Left ventricle myocardium inferior (tissue), 1 donor: ENCODE measurements at regions not wholly inside any gene's neighbourhood (a gene's known extent, or its start where the extent isn't known, plus 50 kb on each side); places are given as distances from the start of the nearest gene placed in this dataset.

Source experiments
- DNase-seq: peaks from one replicate; pipeline ENCODE4 v3.0.0-alpha.2; 2020
- H3K27ac ChIP-seq: fragments of 200-600 bp; replicated peaks from 2 replicates; pipeline ENCODE4 v1.8.0; 2021
- H3K27me3 ChIP-seq: fragments of 200-600 bp; 2 replicates; pipeline ENCODE4 v1.8.0; 2021; ENCODE audit warnings: low read depth
- H3K36me3 ChIP-seq: fragments of 200-600 bp; 2 replicates; pipeline ENCODE4 v1.8.0; 2021
- H3K4me1 ChIP-seq: fragments of 200-600 bp; 2 replicates; pipeline ENCODE4 v1.8.0; 2021
- H3K4me3 ChIP-seq: fragments of 200-600 bp; 2 replicates; pipeline ENCODE4 v1.8.0; 2021; ENCODE audit warnings: mild to moderate bottlenecking, moderate library complexity
- H3K9me3 ChIP-seq: fragments of 200-600 bp; replicated peaks from 2 replicates; pipeline ENCODE4 v1.8.0; 2021
- CTCF ChIP-seq: fragments of 200-600 bp; IDR thresholded peaks from 2 replicates; pipeline ENCODE4 v1.8.0; 2021; ENCODE audit warnings: antibody characterized with exemption, mild to moderate bottlenecking, borderline replicate concordance
- intact Hi-C: fragments of 100-400 bp; cut with micrococcal nuclease; formaldehyde crosslinking; loops from one replicate; pipeline ENCODE4 v1.11.0; 2022
- donor health status: DM: no; HTN: yes; CAD: no; lungs with severe emphysema.

- H3K27me3 ChIP-seq: peaks cover 6% of the 10 kb centered on the region
- no peak overlapping the region for H3K4me3 ChIP-seq
- H3K9me3 ChIP-seq: no peaks in the 10 kb centered on the region
- no peak overlapping the region for H3K27ac ChIP-seq
- TF ChIP-seq CTCF: no peak
- DNase-seq: no peak
- no peaks in the 10 kb centered on the region for H3K36me3 ChIP-seq
- intact Hi-C loops: no loop called here
- H3K4me1 ChIP-seq: no peaks in the 10 kb centered on the region
These were observed 70.0 kb upstream of the FAT3 start for GRCh38 chr11:92154611-92155010.

- Histone ChIP-seq H3K9me3 (no peaks in the 10 kb centered on the region), H3K4me1 (no peaks in the 10 kb centered on the region), H3K36me3 (no peaks in the 10 kb centered on the region), H3K27ac (no peak overlapping the region), H3K27me3 (peaks cover 11% of the 10 kb centered on the region), H3K4me3 (no peak overlapping the region)
- intact Hi-C loops: no loop called here
- TF ChIP-seq CTCF: no peak
- DNase-seq: no peak
These were observed 70.5 kb upstream of the FAT3 start for GRCh38 chr11:92154110-92154509.

- DNase-seq: no peak
- Histone ChIP-seq H3K4me1 (no peaks in the 10 kb centered on the region), H3K36me3 (no peaks in the 10 kb centered on the region), H3K4me3 (no peak overlapping the region), H3K27ac (no peak overlapping the region), H3K9me3 (no peaks in the 10 kb centered on the region), H3K27me3 (peaks cover 14% of the 10 kb centered on the region)
- no peak for TF ChIP-seq CTCF
- intact Hi-C loops: no loop called here
These were observed 71.1 kb upstream of the FAT3 start for GRCh38 chr11:92153542-92153941.

DNA sequence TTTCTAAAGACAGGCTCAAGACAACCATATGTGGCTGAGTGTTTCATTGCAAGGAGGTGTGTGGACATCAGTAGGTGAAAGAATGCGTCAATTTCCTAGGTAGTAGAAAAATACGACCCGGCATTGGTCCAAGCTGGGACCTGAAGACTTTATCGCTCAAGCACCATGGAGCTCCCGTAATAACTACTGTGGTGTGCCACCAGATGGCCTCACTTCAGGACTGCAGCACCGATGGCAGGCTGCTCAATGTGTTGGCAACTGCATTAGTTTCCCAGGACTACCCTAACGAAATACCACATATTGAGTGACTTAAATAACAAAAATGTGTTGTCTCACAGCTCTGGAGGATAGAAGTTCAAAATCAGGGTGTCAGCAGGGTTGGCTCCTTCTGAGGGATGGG, 72.4 kb upstream of the FAT3 start:
- TF ChIP-seq CTCF: no peak
- DNase-seq: no peak
- Histone ChIP-seq H3K9me3 (no peaks in the 10 kb centered on the region), H3K36me3 (no peaks in the 10 kb centered on the region), H3K4me3 (no peak overlapping the region), H3K27me3 (peaks cover 15% of the 10 kb centered on the region), H3K27ac (no peak overlapping the region), H3K4me1 (no peaks in the 10 kb centered on the region)
- intact Hi-C loops: no loop called here

DNA sequence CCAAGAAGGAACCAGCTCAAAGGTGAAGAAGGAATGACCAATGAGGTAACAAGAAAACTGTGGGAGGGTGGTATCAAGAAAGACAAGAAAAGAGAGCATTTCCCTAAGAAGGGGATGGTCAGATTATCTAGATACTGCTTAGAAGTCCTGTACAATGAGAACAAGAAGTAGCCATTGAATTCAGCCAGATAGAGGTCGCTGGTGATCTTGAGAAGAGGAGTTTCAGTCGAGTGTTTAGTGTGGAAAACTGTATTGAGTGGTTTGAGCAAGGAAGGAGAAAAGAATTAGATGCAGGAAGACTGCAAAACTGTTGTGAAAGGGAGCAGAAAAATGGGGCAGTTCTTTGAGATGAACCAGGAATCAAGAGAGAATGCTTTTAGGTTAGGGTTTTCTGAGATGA, 74.6 kb upstream of the FAT3 start:
- TF ChIP-seq CTCF: no peak
- DNase-seq: no peak
- no peaks in the 10 kb centered on the region for H3K4me1 ChIP-seq
- no peaks in the 10 kb centered on the region for H3K9me3 ChIP-seq
- intact Hi-C loops: no loop called here
- H3K27ac ChIP-seq: no peak overlapping the region
- H3K27me3 ChIP-seq: peaks cover 28% of the 10 kb centered on the region
- no peak overlapping the region for H3K4me3 ChIP-seq
- H3K36me3 ChIP-seq: no peaks in the 10 kb centered on the region

DNA sequence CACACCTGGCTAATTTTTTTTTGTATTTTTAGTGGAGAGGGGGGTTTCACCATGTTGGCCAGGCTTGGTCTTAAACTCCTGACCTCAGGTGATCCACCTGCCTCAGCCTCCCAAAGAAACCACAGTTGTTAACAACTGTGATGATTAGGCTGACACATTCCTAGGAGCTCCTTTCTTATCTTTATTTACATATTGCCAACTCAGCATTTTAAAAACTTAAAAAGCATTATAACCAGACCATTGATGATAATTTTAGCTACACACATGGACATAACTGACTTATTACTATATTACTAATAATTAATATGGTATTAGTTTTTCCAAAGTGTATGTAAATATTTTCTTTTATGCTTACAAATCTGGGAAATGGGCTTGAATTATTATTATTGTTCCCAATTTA, 82.9 kb upstream of the FAT3 start:
- intact Hi-C loops: no loop called here
- Histone ChIP-seq H3K9me3 (no peaks in the 10 kb centered on the region), H3K4me3 (no peak overlapping the region), H3K27ac (no peak overlapping the region), H3K27me3 (peaks cover 9% of the 10 kb centered on the region), H3K4me1 (no peaks in the 10 kb centered on the region), H3K36me3 (no peaks in the 10 kb centered on the region)
- no peak for TF ChIP-seq CTCF
- DNase-seq: no peak
